Colonic mucosa (tissue), 4 donors: ENCODE measurements at regions not wholly inside any gene's neighbourhood (a gene's known extent, or its start where the extent isn't known, plus 50 kb on each side); places are given as distances from the start of the nearest gene placed in this dataset.

ENCODE experiments used
- DNase-seq: peaks from one replicate; pipeline ENCODE4 v3.0.0-alpha.2; 2020
- H3K27ac ChIP-seq: fragments of 200-600 bp; one replicate; pipeline ENCODE4 v1.8.0; 2021
- H3K27me3 ChIP-seq: fragments of 200-600 bp; one replicate; pipeline ENCODE4 v1.8.0; 2021
- H3K36me3 ChIP-seq: fragments of 200-600 bp; one replicate; pipeline ENCODE4 v1.8.0; 2021
- H3K4me1 ChIP-seq: fragments of 200-600 bp; one replicate; pipeline ENCODE4 v1.8.0; 2021; ENCODE audit warnings: mild to moderate bottlenecking
- H3K4me3 ChIP-seq: fragments of 200-600 bp; one replicate; pipeline ENCODE4 v1.8.0; 2021
- H3K9ac ChIP-seq, 2 donors: one replicate each; pipeline ENCODE4 v1.7.0; 2013; ENCODE audit warnings: control low read depth in 2 of 2, low read depth in 2 of 2, low read length in 2 of 2
- H3K9me3 ChIP-seq: fragments of 200-600 bp; one replicate; pipeline ENCODE4 v1.8.0; 2021
- intact Hi-C: fragments of 100-400 bp; cut with DNase I; formaldehyde crosslinking; loops from one replicate; pipeline ENCODE4 v1.14.1; 2022
- TF ChIP-seq, protein P1 (sequence below): fragments of 200-600 bp; IDR thresholded peaks from one replicate; pipeline ENCODE4 v1.8.0; 2022; ENCODE audit warnings: antibody characterized with exemption, mild to moderate bottlenecking
- donor health status: healthy.
- donor health status: DM: no; HTN: no; CAD: no.
- donor health status: DM: no; HTN: no; CAD: no.

DNA sequence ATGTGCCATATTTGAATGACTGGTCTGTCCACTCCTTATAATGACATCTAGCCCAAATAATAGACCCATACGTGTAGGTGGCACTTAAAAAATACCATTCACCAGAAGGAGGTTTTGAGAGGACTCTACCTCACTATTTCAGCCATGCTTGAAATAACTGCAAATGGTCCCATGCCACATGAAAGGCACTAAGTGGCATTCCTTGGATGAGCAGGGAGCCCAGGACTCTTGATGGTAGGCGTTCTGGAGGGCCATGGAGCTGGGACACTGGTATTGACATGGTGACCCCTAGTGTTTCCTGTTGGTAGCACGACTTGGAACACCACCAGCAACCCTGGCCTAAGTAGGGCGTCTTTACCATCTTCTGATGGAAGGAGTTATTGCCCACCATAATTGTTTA, 148.7 kb upstream of the ZFHX3 start:
- Histone ChIP-seq H3K9ac (no peak overlapping the region), H3K4me1 (peaks cover 9% of the 10 kb centered on the region), H3K27me3 (no peaks in the 10 kb centered on the region), H3K27ac (no peak overlapping the region), H3K4me3 (no peak overlapping the region), H3K9me3 (no peaks in the 10 kb centered on the region), H3K36me3 (no peaks in the 10 kb centered on the region)
- peak; percentile 80 for DNase-seq
- TF ChIP-seq, protein P1, sequence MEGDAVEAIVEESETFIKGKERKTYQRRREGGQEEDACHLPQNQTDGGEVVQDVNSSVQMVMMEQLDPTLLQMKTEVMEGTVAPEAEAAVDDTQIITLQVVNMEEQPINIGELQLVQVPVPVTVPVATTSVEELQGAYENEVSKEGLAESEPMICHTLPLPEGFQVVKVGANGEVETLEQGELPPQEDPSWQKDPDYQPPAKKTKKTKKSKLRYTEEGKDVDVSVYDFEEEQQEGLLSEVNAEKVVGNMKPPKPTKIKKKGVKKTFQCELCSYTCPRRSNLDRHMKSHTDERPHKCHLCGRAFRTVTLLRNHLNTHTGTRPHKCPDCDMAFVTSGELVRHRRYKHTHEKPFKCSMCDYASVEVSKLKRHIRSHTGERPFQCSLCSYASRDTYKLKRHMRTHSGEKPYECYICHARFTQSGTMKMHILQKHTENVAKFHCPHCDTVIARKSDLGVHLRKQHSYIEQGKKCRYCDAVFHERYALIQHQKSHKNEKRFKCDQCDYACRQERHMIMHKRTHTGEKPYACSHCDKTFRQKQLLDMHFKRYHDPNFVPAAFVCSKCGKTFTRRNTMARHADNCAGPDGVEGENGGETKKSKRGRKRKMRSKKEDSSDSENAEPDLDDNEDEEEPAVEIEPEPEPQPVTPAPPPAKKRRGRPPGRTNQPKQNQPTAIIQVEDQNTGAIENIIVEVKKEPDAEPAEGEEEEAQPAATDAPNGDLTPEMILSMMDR = peak; percentile 55
- intact Hi-C loops = no loop called here

GRCh38 chr16:73193464-73193863, 145.5 kb upstream of the ZFHX3 start:
- DNase-seq = no peak
- Histone ChIP-seq H3K4me1 (peaks cover 9% of the 10 kb centered on the region), H3K9ac (no peak overlapping the region), H3K4me3 (no peak overlapping the region), H3K27me3 (no peaks in the 10 kb centered on the region), H3K9me3 (no peaks in the 10 kb centered on the region), H3K27ac (no peak overlapping the region), H3K36me3 (no peaks in the 10 kb centered on the region)
- TF ChIP-seq, protein P1 = no peak
- intact Hi-C loops = no loop called here

- Histone ChIP-seq H3K36me3 (no peaks in the 10 kb centered on the region), H3K9me3 (no peaks in the 10 kb centered on the region), H3K27me3 (no peaks in the 10 kb centered on the region), H3K9ac (no peak overlapping the region), H3K4me3 (no peak overlapping the region), H3K4me1 (peaks cover 7% of the 10 kb centered on the region), H3K27ac (no peak overlapping the region)
- no peak for DNase-seq
- TF ChIP-seq, protein P1 = no peak
- intact Hi-C loops = no loop called here
These were observed 144.4 kb upstream of the ZFHX3 start for GRCh38 chr16:73192232-73192894.

GRCh38 chr16:73191660-73192046, 143.7 kb upstream of the ZFHX3 start:
- TF ChIP-seq, protein P1 = no peak
- no peak for DNase-seq
- Histone ChIP-seq H3K27me3 (no peaks in the 10 kb centered on the region), H3K4me3 (no peak overlapping the region), H3K27ac (no peak overlapping the region), H3K9ac (no peak overlapping the region), H3K9me3 (no peaks in the 10 kb centered on the region), H3K4me1 (peaks cover under 1% of the 10 kb centered on the region), H3K36me3 (no peaks in the 10 kb centered on the region)
- intact Hi-C loops = no loop called here

DNA sequence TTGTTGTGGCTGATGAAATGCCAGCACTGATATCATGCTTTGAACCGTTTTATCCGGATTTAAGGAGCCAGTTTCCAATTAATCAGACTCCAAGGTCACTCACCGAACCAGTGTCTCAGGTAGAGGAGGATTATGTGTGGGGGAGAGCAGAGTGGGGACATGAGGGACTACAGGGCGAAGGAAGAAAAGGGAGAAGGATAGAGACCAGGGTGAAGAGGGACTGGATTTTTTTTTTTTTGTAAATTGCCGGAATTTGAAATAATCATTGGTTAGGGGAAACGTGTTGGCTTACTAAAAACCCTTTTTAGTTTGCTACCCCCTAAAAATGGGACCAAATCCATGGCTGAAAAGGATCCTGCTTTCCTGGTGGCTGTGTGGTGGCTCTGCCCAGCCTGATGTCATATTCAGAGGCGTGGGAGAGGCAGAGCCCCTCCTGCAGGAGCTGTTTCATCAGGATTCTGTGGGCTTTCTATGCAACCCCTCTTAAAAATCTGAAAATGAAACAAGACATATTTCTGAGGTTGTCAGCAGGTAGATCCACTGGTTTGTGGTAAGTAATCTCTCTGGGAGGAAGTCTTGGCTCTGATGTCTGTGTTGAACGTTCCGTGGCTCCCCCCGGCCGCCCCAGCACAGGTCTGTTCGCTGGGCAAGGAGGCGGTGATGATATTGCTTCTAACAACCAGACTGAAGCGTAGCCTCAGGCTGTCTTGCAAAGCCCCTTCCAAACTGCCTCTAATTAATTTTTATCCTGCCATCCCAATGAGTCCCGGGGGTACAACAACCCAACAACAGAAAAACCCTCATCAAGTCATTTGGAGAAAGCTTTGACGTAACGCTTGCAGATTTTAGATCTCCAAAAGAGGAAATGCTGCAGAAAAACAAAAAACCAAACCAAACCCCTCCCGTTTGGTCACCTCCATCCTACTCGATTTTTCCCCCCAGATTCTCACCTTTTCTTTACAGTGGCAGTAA, 143.0 kb upstream of the ZFHX3 start:
- H3K9me3 ChIP-seq = no peaks in the 10 kb centered on the region
- DNase-seq = no peak
- no peaks in the 10 kb centered on the region for H3K4me1 ChIP-seq
- H3K9ac ChIP-seq = no peak overlapping the region
- no peak overlapping the region for H3K4me3 ChIP-seq
- TF ChIP-seq, protein P1 = no peak
- H3K27ac ChIP-seq = no peak overlapping the region
- H3K36me3 ChIP-seq = no peaks in the 10 kb centered on the region
- no peaks in the 10 kb centered on the region for H3K27me3 ChIP-seq
- intact Hi-C loops = no loop called here
